NT2/D1 (cell line): ENCODE measurements at regions not wholly inside any gene's neighbourhood (a gene's known extent, or its start where the extent isn't known, plus 50 kb on each side); places are given as distances from the start of the nearest gene placed in this dataset.

Experiments used
- SUZ12 ChIP-seq: IDR thresholded peaks from 2 replicates; pipeline ENCODE4 v1.6.1; 2011; ENCODE audit not compliant: insufficient read length, insufficient read depth; ENCODE audit errors: extremely low read depth
- YY1 ChIP-seq: IDR thresholded peaks from 2 replicates; pipeline ENCODE4 v1.6.1; 2011; ENCODE audit not compliant: insufficient read length, insufficient read depth
- ZNF274 ChIP-seq: IDR thresholded peaks from 2 replicates; pipeline ENCODE4 v1.6.1; 2011; ENCODE audit warnings: mild to moderate bottlenecking, low read depth, low read length

GRCh38 chr2:147288131-147288530, 556.7 kb upstream of the ACVR2A start:
- no peak for TF ChIP-seq SUZ12
- TF ChIP-seq YY1: no peak
- TF ChIP-seq ZNF274: no peak
